GM23338 (cell line): ENCODE measurements at regions not wholly inside any gene's neighbourhood (a gene's known extent, or its start where the extent isn't known, plus 50 kb on each side); places are given as distances from the start of the nearest gene placed in this dataset.

Source experiments
- ATAC-seq: fragments of 200-7000 bp; cut with Tn5 transposase; 3 replicates; pipeline ENCODE4 v1.9.1; 2020
- DNase-seq: peaks from one replicate; pipeline ENCODE4 v3.0.0-alpha.2; 2015; ENCODE audit warnings: low spot score
- H2AFZ ChIP-seq: fragments of 200-600 bp; sonication (generic); 2 replicates; pipeline ENCODE4 v1.8.0; 2016; ENCODE audit warnings: antibody characterized with exemption, mild to moderate bottlenecking, moderate library complexity
- H3F3A ChIP-seq: fragments of 200-600 bp; sonication (generic); replicated peaks from 2 replicates; pipeline ENCODE4 v1.8.0; 2017; ENCODE audit warnings: antibody characterized with exemption, mixed run types, low read depth
- H3K27ac ChIP-seq: fragments of 200-600 bp; sonication (generic); 2 replicates; pipeline ENCODE4 v1.6.1; 2016; ENCODE audit warnings: low read depth
- H3K27me3 ChIP-seq: fragments of 200-600 bp; sonication (generic); 2 replicates; pipeline ENCODE4 v1.8.0; 2016; ENCODE audit warnings: mild to moderate bottlenecking, mixed run types, moderate library complexity; ENCODE audit not compliant: insufficient read depth
- H3K36me3 ChIP-seq: fragments of 200-600 bp; sonication (generic); 2 replicates; pipeline ENCODE4 v1.8.0; 2016; ENCODE audit warnings: mild to moderate bottlenecking; ENCODE audit not compliant: insufficient read depth
- H3K4me1 ChIP-seq: fragments of 200-600 bp; sonication (generic); 2 replicates; pipeline ENCODE4 v1.8.0; 2016; ENCODE audit warnings: mild to moderate bottlenecking, moderate library complexity; ENCODE audit not compliant: insufficient read depth
- H3K4me2 ChIP-seq: fragments of 200-600 bp; sonication (generic); 2 replicates; pipeline ENCODE4 v1.7.1; 2017; ENCODE audit warnings: mixed run types
- H3K4me3 ChIP-seq: fragments of 200-600 bp; sonication (generic); 2 replicates; pipeline ENCODE4 v1.6.1; 2016; ENCODE audit warnings: mixed run types
- H3K79me2 ChIP-seq: fragments of 200-600 bp; sonication (generic); replicated peaks from 2 replicates; pipeline ENCODE4 v1.8.0; 2017; ENCODE audit warnings: mild to moderate bottlenecking; ENCODE audit not compliant: insufficient read depth
- H3K9me2 ChIP-seq: fragments of 200-600 bp; sonication (generic); 2 replicates; pipeline ENCODE4 v1.8.0; 2017; ENCODE audit not compliant: insufficient read depth
- H4K20me1 ChIP-seq: fragments of 200-600 bp; sonication (generic); replicated peaks from 2 replicates; pipeline ENCODE4 v1.8.0; 2017; ENCODE audit warnings: mild to moderate bottlenecking; ENCODE audit not compliant: insufficient read depth
- H3K27ac Mint-ChIP-seq: 2 replicates; pipeline ENCODE4 v1.8.0; 2020; ENCODE audit warnings: inconsistent platforms, mild to moderate bottlenecking, moderate library complexity, mixed read lengths
- H3K27me3 Mint-ChIP-seq: 3 replicates; pipeline ENCODE4 v1.8.0; 2022; ENCODE audit warnings: low read depth, mild to moderate bottlenecking, moderate library complexity, mixed read lengths, inconsistent platforms; ENCODE audit not compliant: insufficient read depth, poor library complexity
- H3K36me3 Mint-ChIP-seq: 3 replicates; pipeline ENCODE4 v1.8.0; 2021; ENCODE audit warnings: low read depth, mild to moderate bottlenecking, inconsistent platforms, moderate library complexity, mixed read lengths
- H3K4me1 Mint-ChIP-seq: 3 replicates; pipeline ENCODE4 v1.8.0; 2020; ENCODE audit warnings: mild to moderate bottlenecking, inconsistent platforms, mixed read lengths
- H3K4me3 Mint-ChIP-seq: 3 replicates; pipeline ENCODE4 v1.8.0; 2021; ENCODE audit warnings: moderate library complexity, mild to moderate bottlenecking, inconsistent platforms, mixed read lengths
- H3K9me3 Mint-ChIP-seq: 3 replicates; pipeline ENCODE4 v1.8.0; 2020; ENCODE audit warnings: moderate library complexity, mild to moderate bottlenecking, inconsistent platforms, mixed read lengths
- CREB1 ChIP-seq: fragments of 250-450 bp; sonication (Bioruptor Pico); IDR thresholded peaks from 2 replicates; pipeline ENCODE4 v1.5.0; 2020; ENCODE audit warnings: low read depth, mild to moderate bottlenecking, moderate library complexity
- EZH2 ChIP-seq: fragments of 200-600 bp; sonication (generic); IDR thresholded peaks from one replicate; pipeline ENCODE4 v1.8.0; 2017; ENCODE audit warnings: antibody characterized with exemption, mild to moderate bottlenecking, low read depth; ENCODE audit not compliant: unreplicated experiment
- NANOG ChIP-seq: IDR thresholded peaks from 2 replicates; pipeline ENCODE4 v1.6.1; 2016; ENCODE audit warnings: antibody characterized with exemption, borderline replicate concordance
- POLR2AphosphoS5 ChIP-seq: IDR thresholded peaks from 2 replicates; pipeline ENCODE4 v1.6.1; 2016; ENCODE audit warnings: antibody characterized with exemption, low read depth
- STAT1 ChIP-seq: IDR thresholded peaks from one replicate; pipeline ENCODE4 v1.6.1; 2016; ENCODE audit warnings: antibody characterized with exemption; ENCODE audit not compliant: unreplicated experiment
- ZNF331 ChIP-seq: fragments of 250-450 bp; sonication (Bioruptor Pico); IDR thresholded peaks from 2 replicates; pipeline ENCODE4 v1.5.0; 2020; ENCODE audit warnings: low read depth, mild to moderate bottlenecking, moderate library complexity
- TF ChIP-seq, protein P1 (sequence below): fragments of 250-450 bp; sonication (Bioruptor Pico); IDR thresholded peaks from 2 replicates; pipeline ENCODE4 v1.5.0; 2020; ENCODE audit warnings: mild to moderate bottlenecking, moderate library complexity
- TF ChIP-seq, protein P2 (sequence below): IDR thresholded peaks from one replicate; pipeline ENCODE4 v1.6.1; 2018; ENCODE audit warnings: antibody characterized with exemption; ENCODE audit not compliant: unreplicated experiment
- TF ChIP-seq, protein P3 (sequence below): IDR thresholded peaks from 2 replicates; pipeline ENCODE4 v1.6.1; 2016; ENCODE audit warnings: antibody characterized with exemption

DNA sequence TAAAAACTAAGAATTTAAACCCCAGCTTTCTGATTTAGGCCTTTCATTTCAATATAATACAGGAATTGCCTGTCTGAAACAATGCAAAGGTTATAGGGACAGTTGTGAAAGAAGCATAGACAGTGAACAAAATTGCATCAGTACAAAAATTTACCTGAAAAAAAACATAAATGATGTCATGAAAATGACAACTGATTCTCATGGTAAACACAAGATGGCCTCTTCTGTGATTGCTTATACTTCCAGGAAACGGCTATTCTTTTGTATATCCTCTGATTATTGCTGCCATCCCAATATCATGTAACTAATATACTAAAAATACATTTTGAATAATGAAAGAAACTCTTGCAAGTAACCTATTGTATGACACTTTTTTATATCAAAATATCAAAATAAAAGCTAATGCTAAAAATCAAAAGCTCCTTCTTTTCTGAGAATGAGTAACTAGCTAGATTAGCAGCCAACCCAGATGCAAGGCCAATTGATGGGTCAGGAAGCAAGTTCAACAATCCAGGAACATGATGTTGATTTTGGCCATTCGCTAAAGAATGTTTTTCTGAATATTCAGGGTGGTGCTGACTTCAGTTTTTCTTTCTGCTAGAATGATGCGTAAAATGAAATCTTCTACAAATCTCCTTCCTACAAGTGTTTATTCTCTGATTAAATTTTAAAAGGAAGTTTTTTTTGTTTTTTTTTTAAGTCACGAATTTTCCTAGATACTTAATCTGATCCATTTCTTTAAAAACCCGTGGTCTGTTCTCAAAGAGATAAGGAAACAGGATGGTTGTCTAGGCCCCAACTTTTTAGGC lies 83.6 kb downstream of the ALX1 start:
- H3K4me2 ChIP-seq = no peak overlapping the region
- no peak overlapping the region for H3K4me3 Mint-ChIP-seq
- no peaks in the 10 kb centered on the region for H3K4me1 ChIP-seq
- no peaks in the 10 kb centered on the region for H3K36me3 ChIP-seq
- no peaks in the 10 kb centered on the region for H3K36me3 Mint-ChIP-seq
- no peaks in the 10 kb centered on the region for H3F3A ChIP-seq
- no peaks in the 10 kb centered on the region for H3K9me2 ChIP-seq
- no peaks in the 10 kb centered on the region for H4K20me1 ChIP-seq
- H3K27ac ChIP-seq = no peak overlapping the region
- H3K27me3 Mint-ChIP-seq = no peaks in the 10 kb centered on the region
- TF ChIP-seq CREB1 (CRISPR knock-in tag) (no peak), STAT1 (no peak), NANOG (no peak), EZH2 (no peak), ZNF331 (no peak), POLR2AphosphoS5 (no peak)
- TF ChIP-seq, protein P1, sequence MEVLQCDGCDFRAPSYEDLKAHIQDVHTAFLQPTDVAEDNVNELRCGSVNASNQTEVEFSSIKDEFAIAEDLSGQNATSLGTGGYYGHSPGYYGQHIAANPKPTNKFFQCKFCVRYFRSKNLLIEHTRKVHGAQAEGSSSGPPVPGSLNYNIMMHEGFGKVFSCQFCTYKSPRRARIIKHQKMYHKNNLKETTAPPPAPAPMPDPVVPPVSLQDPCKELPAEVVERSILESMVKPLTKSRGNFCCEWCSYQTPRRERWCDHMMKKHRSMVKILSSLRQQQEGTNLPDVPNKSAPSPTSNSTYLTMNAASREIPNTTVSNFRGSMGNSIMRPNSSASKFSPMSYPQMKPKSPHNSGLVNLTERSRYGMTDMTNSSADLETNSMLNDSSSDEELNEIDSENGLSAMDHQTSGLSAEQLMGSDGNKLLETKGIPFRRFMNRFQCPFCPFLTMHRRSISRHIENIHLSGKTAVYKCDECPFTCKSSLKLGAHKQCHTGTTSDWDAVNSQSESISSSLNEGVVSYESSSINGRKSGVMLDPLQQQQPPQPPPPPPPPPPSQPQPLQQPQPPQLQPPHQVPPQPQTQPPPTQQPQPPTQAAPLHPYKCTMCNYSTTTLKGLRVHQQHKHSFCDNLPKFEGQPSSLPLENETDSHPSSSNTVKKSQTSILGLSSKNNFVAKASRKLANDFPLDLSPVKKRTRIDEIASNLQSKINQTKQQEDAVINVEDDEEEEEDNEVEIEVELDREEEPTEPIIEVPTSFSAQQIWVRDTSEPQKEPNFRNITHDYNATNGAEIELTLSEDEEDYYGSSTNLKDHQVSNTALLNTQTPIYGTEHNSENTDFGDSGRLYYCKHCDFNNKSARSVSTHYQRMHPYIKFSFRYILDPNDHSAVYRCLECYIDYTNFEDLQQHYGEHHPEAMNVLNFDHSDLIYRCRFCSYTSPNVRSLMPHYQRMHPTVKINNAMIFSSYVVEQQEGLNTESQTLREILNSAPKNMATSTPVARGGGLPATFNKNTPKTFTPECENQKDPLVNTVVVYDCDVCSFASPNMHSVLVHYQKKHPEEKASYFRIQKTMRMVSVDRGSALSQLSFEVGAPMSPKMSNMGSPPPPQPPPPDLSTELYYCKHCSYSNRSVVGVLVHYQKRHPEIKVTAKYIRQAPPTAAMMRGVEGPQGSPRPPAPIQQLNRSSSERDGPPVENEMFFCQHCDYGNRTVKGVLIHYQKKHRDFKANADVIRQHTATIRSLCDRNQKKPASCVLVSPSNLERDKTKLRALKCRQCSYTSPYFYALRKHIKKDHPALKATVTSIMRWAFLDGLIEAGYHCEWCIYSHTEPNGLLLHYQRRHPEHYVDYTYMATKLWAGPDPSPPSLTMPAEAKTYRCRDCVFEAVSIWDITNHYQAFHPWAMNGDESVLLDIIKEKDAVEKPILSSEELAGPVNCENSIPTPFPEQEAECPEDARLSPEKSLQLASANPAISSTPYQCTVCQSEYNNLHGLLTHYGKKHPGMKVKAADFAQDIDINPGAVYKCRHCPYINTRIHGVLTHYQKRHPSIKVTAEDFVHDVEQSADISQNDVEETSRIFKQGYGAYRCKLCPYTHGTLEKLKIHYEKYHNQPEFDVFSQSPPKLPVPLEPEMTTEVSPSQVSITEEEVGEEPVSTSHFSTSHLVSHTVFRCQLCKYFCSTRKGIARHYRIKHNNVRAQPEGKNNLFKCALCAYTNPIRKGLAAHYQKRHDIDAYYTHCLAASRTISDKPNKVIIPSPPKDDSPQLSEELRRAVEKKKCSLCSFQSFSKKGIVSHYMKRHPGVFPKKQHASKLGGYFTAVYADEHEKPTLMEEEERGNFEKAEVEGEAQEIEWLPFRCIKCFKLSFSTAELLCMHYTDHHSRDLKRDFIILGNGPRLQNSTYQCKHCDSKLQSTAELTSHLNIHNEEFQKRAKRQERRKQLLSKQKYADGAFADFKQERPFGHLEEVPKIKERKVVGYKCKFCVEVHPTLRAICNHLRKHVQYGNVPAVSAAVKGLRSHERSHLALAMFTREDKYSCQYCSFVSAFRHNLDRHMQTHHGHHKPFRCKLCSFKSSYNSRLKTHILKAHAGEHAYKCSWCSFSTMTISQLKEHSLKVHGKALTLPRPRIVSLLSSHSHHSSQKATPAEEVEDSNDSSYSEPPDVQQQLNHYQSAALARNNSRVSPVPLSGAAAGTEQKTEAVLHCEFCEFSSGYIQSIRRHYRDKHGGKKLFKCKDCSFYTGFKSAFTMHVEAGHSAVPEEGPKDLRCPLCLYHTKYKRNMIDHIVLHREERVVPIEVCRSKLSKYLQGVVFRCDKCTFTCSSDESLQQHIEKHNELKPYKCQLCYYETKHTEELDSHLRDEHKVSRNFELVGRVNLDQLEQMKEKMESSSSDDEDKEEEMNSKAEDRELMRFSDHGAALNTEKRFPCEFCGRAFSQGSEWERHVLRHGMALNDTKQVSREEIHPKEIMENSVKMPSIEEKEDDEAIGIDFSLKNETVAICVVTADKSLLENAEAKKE (CRISPR knock-in tag) = no peak
- TF ChIP-seq, protein P2, sequence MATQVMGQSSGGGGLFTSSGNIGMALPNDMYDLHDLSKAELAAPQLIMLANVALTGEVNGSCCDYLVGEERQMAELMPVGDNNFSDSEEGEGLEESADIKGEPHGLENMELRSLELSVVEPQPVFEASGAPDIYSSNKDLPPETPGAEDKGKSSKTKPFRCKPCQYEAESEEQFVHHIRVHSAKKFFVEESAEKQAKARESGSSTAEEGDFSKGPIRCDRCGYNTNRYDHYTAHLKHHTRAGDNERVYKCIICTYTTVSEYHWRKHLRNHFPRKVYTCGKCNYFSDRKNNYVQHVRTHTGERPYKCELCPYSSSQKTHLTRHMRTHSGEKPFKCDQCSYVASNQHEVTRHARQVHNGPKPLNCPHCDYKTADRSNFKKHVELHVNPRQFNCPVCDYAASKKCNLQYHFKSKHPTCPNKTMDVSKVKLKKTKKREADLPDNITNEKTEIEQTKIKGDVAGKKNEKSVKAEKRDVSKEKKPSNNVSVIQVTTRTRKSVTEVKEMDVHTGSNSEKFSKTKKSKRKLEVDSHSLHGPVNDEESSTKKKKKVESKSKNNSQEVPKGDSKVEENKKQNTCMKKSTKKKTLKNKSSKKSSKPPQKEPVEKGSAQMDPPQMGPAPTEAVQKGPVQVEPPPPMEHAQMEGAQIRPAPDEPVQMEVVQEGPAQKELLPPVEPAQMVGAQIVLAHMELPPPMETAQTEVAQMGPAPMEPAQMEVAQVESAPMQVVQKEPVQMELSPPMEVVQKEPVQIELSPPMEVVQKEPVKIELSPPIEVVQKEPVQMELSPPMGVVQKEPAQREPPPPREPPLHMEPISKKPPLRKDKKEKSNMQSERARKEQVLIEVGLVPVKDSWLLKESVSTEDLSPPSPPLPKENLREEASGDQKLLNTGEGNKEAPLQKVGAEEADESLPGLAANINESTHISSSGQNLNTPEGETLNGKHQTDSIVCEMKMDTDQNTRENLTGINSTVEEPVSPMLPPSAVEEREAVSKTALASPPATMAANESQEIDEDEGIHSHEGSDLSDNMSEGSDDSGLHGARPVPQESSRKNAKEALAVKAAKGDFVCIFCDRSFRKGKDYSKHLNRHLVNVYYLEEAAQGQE = no peak
- TF ChIP-seq, protein P3, sequence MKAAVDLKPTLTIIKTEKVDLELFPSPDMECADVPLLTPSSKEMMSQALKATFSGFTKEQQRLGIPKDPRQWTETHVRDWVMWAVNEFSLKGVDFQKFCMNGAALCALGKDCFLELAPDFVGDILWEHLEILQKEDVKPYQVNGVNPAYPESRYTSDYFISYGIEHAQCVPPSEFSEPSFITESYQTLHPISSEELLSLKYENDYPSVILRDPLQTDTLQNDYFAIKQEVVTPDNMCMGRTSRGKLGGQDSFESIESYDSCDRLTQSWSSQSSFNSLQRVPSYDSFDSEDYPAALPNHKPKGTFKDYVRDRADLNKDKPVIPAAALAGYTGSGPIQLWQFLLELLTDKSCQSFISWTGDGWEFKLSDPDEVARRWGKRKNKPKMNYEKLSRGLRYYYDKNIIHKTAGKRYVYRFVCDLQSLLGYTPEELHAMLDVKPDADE = no peak
- no peak overlapping the region; the same call in 1 of the 2 replicates for H3K27ac Mint-ChIP-seq
- H3K4me3 ChIP-seq = no peak overlapping the region
- H3K9me3 Mint-ChIP-seq = no peaks in the 10 kb centered on the region
- H3K4me1 Mint-ChIP-seq = peaks cover 6% of the 10 kb centered on the region; the same call in 2 of the 3 replicates
- DNase-seq (no peak), ATAC-seq (no peak)
- no peaks in the 10 kb centered on the region for H3K79me2 ChIP-seq
- no peaks in the 10 kb centered on the region for H3K27me3 ChIP-seq
- no peak overlapping the region for H2AFZ ChIP-seq
